Mesendoderm (in vitro differentiated cells): ENCODE measurements at regions not wholly inside any gene's neighbourhood (a gene's known extent, or its start where the extent isn't known, plus 50 kb on each side); places are given as distances from the start of the nearest gene placed in this dataset.

Experiments
- DNase-seq: peaks from one replicate; pipeline ENCODE4 v3.0.0; 2013
- H2AK5ac ChIP-seq: 2 replicates; pipeline ENCODE4 v1.6.1; 2013; ENCODE audit warnings: low read length, inconsistent platforms
- H2BK120ac ChIP-seq: 2 replicates; pipeline ENCODE4 v1.6.1; 2013; ENCODE audit warnings: low read depth, mild to moderate bottlenecking, low read length, moderate library complexity, mixed read lengths
- H2BK15ac ChIP-seq: replicated peaks from 2 replicates; pipeline ENCODE4 v1.6.1; 2013; ENCODE audit warnings: low read depth, mild to moderate bottlenecking, moderate library complexity
- H2BK5ac ChIP-seq: 2 replicates; pipeline ENCODE4 v1.6.1; 2013; ENCODE audit warnings: low read length, inconsistent platforms
- H3K18ac ChIP-seq: 2 replicates; pipeline ENCODE4 v1.6.1; 2013; ENCODE audit warnings: mild to moderate bottlenecking, low read length, mixed read lengths
- H3K23ac ChIP-seq: one replicate; pipeline ENCODE4 v1.6.1; 2013; ENCODE audit warnings: low read length
- H3K27ac ChIP-seq: 2 replicates; pipeline ENCODE4 v1.5.1; 2013; ENCODE audit warnings: low read depth, mild to moderate bottlenecking, inconsistent platforms, low read length, moderate library complexity
- H3K27me3 ChIP-seq: 2 replicates; pipeline ENCODE4 v1.6.1; 2013; ENCODE audit warnings: low read length, control low read depth, mild to moderate bottlenecking, inconsistent platforms; ENCODE audit not compliant: insufficient read depth, poor library complexity
- H3K36me3 ChIP-seq: 2 replicates; pipeline ENCODE4 v1.6.1; 2013; ENCODE audit warnings: low read length, inconsistent platforms; ENCODE audit not compliant: control insufficient read depth, insufficient read depth
- H3K4ac ChIP-seq: one replicate; pipeline ENCODE4 v1.6.1; 2013; ENCODE audit warnings: low read depth, mild to moderate bottlenecking, low read length, moderate library complexity
- H3K4me1 ChIP-seq: 2 replicates; pipeline ENCODE4 v1.6.1; 2013; ENCODE audit warnings: low read depth, low read length, inconsistent platforms; ENCODE audit not compliant: control insufficient read depth
- H3K4me2 ChIP-seq: 2 replicates; pipeline ENCODE4 v1.6.1; 2013; ENCODE audit warnings: low read length
- H3K4me3 ChIP-seq: 2 replicates; pipeline ENCODE4 v1.5.1; 2013; ENCODE audit warnings: mild to moderate bottlenecking, low read length
- H3K56ac ChIP-seq: one replicate; pipeline ENCODE4 v1.6.1; 2013; ENCODE audit warnings: low read length
- H3K79me1 ChIP-seq: 2 replicates; pipeline ENCODE4 v1.6.1; 2013; ENCODE audit warnings: low read length, inconsistent platforms
- H3K79me2 ChIP-seq: 2 replicates; pipeline ENCODE4 v1.6.1; 2013; ENCODE audit warnings: mild to moderate bottlenecking, low read length; ENCODE audit not compliant: control insufficient read depth, insufficient read depth
- H3K9ac ChIP-seq: 2 replicates; pipeline ENCODE4 v1.6.1; 2013; ENCODE audit warnings: low read length, inconsistent platforms
- H4K5ac ChIP-seq: one replicate; pipeline ENCODE4 v1.6.1; 2013; ENCODE audit warnings: low read length
- H4K8ac ChIP-seq: one replicate; pipeline ENCODE4 v1.6.1; 2013; ENCODE audit warnings: low read depth, mild to moderate bottlenecking, control low read depth, low read length, moderate library complexity
- WGBS: extraction: QIAGEN DNeasy Blood & Tissue Kit; methylation state at CpG from one replicate; pipeline ENCODE4 v1.1.7; 2013; ENCODE audit warnings: low lambda C conversion rate, missing lambda C conversion rate; ENCODE audit not compliant: insufficient coverage; ENCODE audit errors: extremely low coverage; 5-methylcytosine and 5-hydroxymethylcytosine counted together

DNA sequence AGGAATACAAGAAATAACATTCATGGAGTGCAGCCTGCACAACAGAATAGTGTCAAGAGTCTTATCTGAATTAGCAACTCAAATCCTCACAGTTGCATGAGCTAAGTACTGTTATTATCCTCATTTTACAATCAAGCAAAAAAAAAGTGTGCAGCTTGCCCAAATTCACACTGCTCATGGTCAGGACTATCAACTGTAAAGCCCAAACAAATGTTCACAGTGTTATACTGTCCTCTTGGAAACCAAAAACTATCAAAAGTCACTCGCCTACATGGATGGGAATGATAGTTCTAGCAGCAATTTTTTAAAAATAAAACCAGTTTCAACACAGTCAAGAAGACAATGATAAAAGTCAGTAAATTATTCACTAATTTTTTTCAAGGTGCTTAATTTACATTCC lies 114.6 kb upstream of the HSF2 start:
- DNase-seq, result no peak

DNA sequence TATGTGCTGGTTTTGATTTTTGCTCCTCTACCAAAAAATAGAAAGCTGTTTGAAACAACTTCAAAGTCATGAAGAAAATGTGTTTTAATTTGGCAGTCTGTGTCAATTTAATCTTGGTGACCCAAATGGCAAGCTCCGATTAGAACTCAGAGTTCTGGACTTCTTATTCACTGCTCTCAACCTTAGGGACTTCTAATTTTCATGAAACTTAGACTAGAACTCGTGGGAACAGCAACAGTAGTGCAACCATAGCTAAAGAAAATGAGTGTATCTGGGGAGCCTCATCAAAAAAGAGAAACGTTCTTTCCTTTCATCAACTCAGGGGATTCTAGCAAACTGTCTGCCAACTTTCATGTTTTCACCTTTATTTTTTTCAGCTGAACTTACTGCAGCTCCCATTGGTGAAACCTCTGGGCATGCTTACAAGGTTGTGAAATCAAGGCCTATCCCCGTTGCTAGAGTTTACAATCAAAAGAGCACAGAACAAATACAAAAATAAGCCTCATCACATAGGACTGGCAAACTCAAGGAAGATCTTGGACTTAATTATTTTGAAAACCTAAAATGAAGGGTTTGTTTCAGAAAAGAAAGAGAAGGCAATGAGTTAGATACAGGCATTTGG lies 114.0 kb upstream of the HSF2 start:
- Histone ChIP-seq H3K4me2 (no peak overlapping the region), H3K9ac (no peak overlapping the region), H3K18ac (no peak overlapping the region), H3K27me3 (no peaks in the 10 kb centered on the region), H3K4me1 (no peaks in the 10 kb centered on the region), H3K56ac (no peak overlapping the region), H2BK120ac (no peak overlapping the region), H3K4me3 (no peak overlapping the region), H3K79me2 (no peaks in the 10 kb centered on the region), H2AK5ac (no peak overlapping the region), H3K4ac (no peak overlapping the region), H3K23ac (no peak overlapping the region), H3K27ac (no peak overlapping the region), H2BK15ac (no peak overlapping the region), H4K5ac (no peak overlapping the region), H4K8ac (no peak overlapping the region), H2BK5ac (no peak overlapping the region), H3K36me3 (no peaks in the 10 kb centered on the region), H3K79me1 (no peaks in the 10 kb centered on the region)
- WGBS, result no CpG with 5 or more reads among the region's 4 CpGs
- no peak for DNase-seq

More for the DNA sequence above, 114.6 kb upstream of the HSF2 start:
- Histone ChIP-seq H3K79me2 (no peaks in the 10 kb centered on the region), H2AK5ac (no peak overlapping the region), H3K79me1 (no peaks in the 10 kb centered on the region), H3K27me3 (no peaks in the 10 kb centered on the region), H3K27ac (no peak overlapping the region), H3K23ac (no peak overlapping the region), H2BK5ac (no peak overlapping the region), H3K56ac (no peak overlapping the region), H2BK120ac (no peak overlapping the region), H4K8ac (no peak overlapping the region), H3K36me3 (no peaks in the 10 kb centered on the region), H3K18ac (no peak overlapping the region), H3K4ac (no peak overlapping the region), H3K4me2 (no peak overlapping the region), H4K5ac (no peak overlapping the region), H2BK15ac (no peak overlapping the region), H3K9ac (no peak overlapping the region), H3K4me3 (no peak overlapping the region), H3K4me1 (no peaks in the 10 kb centered on the region)
- WGBS, result no CpG with 5 or more reads among the region's 1 CpG

DNA sequence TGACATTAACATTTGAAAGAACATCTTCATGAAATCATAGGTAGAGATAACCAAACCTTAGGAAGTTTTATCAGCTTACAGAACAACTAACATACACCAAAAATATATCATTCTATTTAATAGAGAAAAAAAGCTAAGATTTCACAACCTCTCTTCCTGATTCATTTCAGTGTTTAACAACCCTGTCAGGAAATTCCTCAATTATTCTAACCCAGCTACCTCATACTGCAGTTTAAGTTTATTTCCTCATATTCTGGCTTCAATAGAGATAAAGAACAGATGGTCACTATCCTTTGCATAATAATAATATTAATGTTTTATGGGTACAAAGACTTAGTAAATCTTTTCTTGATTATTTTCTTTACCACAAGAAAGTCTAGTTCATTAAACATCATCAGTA lies 112.9 kb upstream of the HSF2 start:
- Histone ChIP-seq H3K79me1 (no peaks in the 10 kb centered on the region), H3K27me3 (no peaks in the 10 kb centered on the region), H3K36me3 (no peaks in the 10 kb centered on the region), H3K27ac (no peak overlapping the region), H3K4me1 (no peaks in the 10 kb centered on the region), H2BK5ac (no peak overlapping the region), H3K4ac (no peak overlapping the region), H3K23ac (no peak overlapping the region), H3K79me2 (no peaks in the 10 kb centered on the region), H2AK5ac (no peak overlapping the region), H4K8ac (no peak overlapping the region), H3K9ac (no peak overlapping the region), H4K5ac (no peak overlapping the region), H3K56ac (no peak overlapping the region), H3K18ac (no peak overlapping the region), H3K4me2 (no peak overlapping the region), H3K4me3 (no peak overlapping the region), H2BK15ac (no peak overlapping the region), H2BK120ac (no peak overlapping the region)
- DNase-seq, result no peak

DNA sequence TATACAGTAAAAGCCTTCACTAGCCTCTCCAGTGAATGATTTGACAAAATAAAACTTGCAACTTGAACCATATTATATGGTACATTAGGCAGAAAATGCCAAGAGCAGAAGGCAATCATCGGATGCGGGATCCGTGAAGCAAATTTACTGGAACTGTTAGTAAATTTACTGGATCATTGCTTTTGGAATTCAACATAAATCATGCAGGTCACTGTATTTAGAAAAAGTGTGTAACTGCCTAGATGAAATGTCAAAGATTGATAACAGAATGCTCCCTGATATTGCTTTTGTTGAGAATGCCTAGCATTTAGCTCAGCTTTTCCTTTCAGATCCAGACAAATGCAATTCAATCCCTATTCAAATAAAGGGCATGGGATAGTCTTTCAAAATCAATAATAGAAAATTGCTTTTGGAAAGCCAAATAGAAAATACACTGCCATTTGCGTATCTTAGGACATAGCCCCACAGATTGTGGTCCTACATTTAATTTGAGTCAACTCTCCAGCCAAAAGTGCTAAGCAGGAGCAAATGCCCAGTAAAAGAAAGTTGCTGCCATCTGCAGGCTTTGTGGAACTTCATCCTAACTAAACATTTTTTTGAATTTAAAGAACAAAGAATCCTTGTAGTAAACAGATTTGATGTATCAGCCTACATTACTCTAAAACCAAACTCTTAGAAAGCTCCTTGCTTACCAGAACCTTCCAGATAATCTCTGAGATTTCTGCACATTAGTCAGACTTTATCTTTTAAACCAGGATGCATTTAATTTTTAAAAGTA lies 109.5 kb upstream of the HSF2 start:
- Histone ChIP-seq H4K5ac (no peak overlapping the region), H3K27ac (no peak overlapping the region), H2AK5ac (no peak overlapping the region), H3K23ac (no peak overlapping the region), H3K36me3 (no peaks in the 10 kb centered on the region), H3K79me2 (no peaks in the 10 kb centered on the region), H3K4me2 (no peak overlapping the region), H2BK15ac (no peak overlapping the region), H3K56ac (no peak overlapping the region), H3K9ac (no peak overlapping the region), H3K79me1 (no peaks in the 10 kb centered on the region), H3K4me3 (no peak overlapping the region), H3K18ac (no peak overlapping the region), H4K8ac (no peak overlapping the region), H3K4ac (no peak overlapping the region), H3K4me1 (no peaks in the 10 kb centered on the region), H2BK120ac (no peak overlapping the region), H2BK5ac (no peak overlapping the region), H3K27me3 (no peaks in the 10 kb centered on the region)
- no CpG with 5 or more reads among the region's 4 CpGs for WGBS
- DNase-seq, result peak; percentile 66

DNA sequence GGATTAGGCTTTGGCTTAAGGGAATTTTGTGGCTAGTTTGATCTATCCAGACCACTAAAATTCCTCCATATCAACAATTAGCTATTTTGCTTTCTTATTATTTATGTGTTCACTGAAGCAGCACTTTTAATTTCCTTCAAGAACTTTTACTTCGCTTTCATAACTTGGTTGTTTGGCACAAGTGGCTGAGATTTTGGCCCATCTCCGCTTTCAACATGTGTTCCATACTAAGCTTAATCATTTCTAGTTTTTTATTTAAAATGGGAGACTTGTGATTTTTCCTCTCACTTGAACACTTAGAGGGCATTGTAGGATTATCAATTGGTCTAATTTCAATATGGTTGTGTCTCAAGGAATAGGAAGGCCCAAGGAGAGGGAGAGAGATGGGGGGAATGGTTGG lies 102.4 kb upstream of the HSF2 start:
- H2BK120ac ChIP-seq, result no peak overlapping the region
- H3K27me3 ChIP-seq, result no peaks in the 10 kb centered on the region
- no peak overlapping the region for H4K5ac ChIP-seq
- no peak overlapping the region for H2BK15ac ChIP-seq
- no peak overlapping the region for H3K27ac ChIP-seq
- H3K4me3 ChIP-seq, result no peak overlapping the region
- no peak overlapping the region for H4K8ac ChIP-seq
- no peak overlapping the region for H3K18ac ChIP-seq
- no peak for DNase-seq
- no peaks in the 10 kb centered on the region for H3K36me3 ChIP-seq
- H2AK5ac ChIP-seq, result no peak overlapping the region
- no peaks in the 10 kb centered on the region for H3K79me1 ChIP-seq
- H3K56ac ChIP-seq, result no peak overlapping the region
- H3K4me1 ChIP-seq, result no peaks in the 10 kb centered on the region
- no peak overlapping the region for H3K9ac ChIP-seq
- no peak overlapping the region for H2BK5ac ChIP-seq
- no peaks in the 10 kb centered on the region for H3K79me2 ChIP-seq
- no peak overlapping the region for H3K4ac ChIP-seq
- WGBS, result no CpG with 5 or more reads among the region's 2 CpGs
- H3K23ac ChIP-seq, result no peak overlapping the region
- no peak overlapping the region for H3K4me2 ChIP-seq

DNA sequence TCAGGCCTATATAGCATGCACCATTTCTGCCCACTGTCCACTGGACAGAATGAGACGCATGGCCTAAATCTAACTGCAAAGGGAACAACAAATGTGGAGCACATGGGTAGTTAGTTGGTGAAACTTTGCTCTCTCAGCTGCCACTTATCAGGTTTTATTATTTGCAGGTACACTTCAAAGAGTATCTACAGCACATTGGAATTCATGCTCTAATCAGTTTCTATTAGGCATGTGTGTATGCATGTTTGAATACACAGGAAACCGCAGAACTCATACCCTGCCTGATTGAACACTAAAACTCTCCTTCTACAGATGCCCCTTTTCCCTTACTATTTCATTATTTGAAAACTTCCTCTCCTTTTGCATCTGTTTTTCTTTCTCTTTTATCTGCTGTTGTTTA lies 97.4 kb upstream of the HSF2 start:
- H3K27ac ChIP-seq, result no peak overlapping the region
- H3K4me2 ChIP-seq, result no peak overlapping the region
- no peak overlapping the region for H2BK5ac ChIP-seq
- H3K18ac ChIP-seq, result no peak overlapping the region
- H2BK15ac ChIP-seq, result no peak overlapping the region
- H4K8ac ChIP-seq, result no peak overlapping the region
- no peaks in the 10 kb centered on the region for H3K36me3 ChIP-seq
- H3K79me1 ChIP-seq, result no peaks in the 10 kb centered on the region
- no peak overlapping the region for H2AK5ac ChIP-seq
- no peaks in the 10 kb centered on the region for H3K79me2 ChIP-seq
- no peak for DNase-seq
- no CpG with 5 or more reads among the region's 2 CpGs for WGBS
- H3K23ac ChIP-seq, result no peak overlapping the region
- H3K4me1 ChIP-seq, result no peaks in the 10 kb centered on the region
- H3K4me3 ChIP-seq, result no peak overlapping the region
- no peak overlapping the region for H3K9ac ChIP-seq
- no peak overlapping the region for H3K56ac ChIP-seq
- no peak overlapping the region for H4K5ac ChIP-seq
- no peak overlapping the region for H2BK120ac ChIP-seq
- H3K27me3 ChIP-seq, result no peaks in the 10 kb centered on the region
- H3K4ac ChIP-seq, result no peak overlapping the region
